ENCODE measurements at regions not wholly inside any gene's neighbourhood (a gene's known extent, or its start where the extent isn't known, plus 50 kb on each side); places are given as distances from the start of the nearest gene placed in this dataset.

DNA sequence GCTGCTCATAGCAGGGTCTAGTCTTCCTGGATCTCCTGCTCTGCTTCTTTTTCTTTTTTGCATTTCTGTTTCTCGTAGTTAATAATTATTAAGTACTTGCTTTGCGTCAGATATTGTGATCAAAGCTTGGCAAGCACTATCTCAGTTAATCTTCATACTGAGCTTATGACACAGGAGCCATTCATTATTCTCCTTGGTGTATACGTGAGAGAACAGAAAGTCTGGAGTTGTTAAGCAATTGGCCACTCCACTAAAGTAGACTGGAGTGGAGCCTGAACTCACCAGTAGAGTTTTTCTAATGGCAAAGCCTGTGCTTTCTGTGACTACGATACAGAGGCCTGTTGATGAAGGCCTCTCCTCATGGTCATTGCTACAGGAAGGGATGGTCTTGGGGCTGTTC is 285.9 kb downstream of the RFC3 start:
- DNase-seq (ENCODE audit: low read depth in 4 of 4, low spot score in 1 of 4), result no peak

- DNase-seq (ENCODE audit: low read depth in 4 of 4, low spot score in 1 of 4), result no peak
Observed at GRCh38 chr13:34104853-34105252, 286.9 kb downstream of the RFC3 start.

DNA sequence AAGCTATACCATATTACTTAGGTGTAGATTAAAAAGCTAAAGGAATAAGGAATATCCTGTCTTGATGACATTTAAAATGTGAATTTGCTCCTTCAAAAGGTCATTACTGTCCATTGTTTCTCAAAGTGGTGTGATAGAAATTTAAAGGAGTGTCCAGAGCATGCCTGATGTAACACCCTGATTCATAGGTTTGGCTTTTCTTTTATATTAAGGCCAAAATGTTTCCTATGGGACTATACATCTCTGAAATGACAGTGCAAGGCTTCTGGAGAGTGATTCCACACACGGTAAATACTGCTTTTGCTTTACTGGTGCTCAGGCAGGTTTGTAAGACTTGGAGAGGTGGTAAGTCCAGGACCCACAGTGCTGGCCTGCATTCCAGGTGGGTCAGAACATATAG is 289.9 kb downstream of the RFC3 start:
- DNase-seq (ENCODE audit: low read depth in 4 of 4, low spot score in 1 of 4), result no peak

DNA sequence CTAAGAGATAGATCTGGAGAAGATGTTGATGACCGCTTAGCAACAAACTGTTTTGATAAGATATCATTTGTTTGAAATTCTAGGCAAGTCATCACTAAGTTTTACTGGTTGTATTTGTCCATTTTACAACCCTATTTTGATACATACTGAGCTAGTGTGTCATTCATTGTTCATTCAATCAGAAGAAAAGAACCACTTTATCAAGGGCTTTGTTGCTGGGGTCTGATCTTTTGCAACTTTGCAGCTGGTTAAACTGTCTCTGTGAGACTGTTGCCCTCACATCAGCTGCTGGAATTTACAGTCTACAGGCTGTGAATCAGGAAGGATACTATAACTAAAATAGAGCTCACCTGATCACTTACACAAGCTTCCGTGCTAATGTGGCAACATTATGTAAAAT is 290.5 kb downstream of the RFC3 start:
- DNase-seq (ENCODE audit: low read depth in 4 of 4, low spot score in 1 of 4), result no peak

DNA sequence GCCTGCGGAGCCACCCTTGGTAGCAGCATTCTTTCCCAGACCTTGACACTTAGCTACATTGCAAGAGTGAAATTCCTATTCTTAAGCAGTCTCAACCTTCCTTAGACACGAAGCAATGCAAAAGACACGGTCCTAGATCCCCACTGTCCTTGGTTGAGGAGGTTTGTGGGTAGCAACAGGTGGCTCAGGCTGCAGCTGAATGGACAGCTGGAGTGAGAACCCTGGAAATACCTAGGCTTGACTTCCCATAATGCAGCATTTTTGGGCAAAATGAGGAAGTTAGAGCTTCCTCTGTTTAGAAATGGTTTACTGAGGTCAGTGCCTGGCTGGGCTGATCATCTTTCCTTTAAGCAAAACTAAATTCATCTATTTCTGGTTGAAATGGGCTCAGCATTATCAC is 296.6 kb downstream of the RFC3 start:
- DNase-seq (ENCODE audit: low read depth in 4 of 4, low spot score in 1 of 4), result no peak

- DNase-seq (ENCODE audit: low read depth in 4 of 4, low spot score in 1 of 4), result no peak
Observed at GRCh38 chr13:34116651-34117050, 298.7 kb downstream of the RFC3 start.

DNA sequence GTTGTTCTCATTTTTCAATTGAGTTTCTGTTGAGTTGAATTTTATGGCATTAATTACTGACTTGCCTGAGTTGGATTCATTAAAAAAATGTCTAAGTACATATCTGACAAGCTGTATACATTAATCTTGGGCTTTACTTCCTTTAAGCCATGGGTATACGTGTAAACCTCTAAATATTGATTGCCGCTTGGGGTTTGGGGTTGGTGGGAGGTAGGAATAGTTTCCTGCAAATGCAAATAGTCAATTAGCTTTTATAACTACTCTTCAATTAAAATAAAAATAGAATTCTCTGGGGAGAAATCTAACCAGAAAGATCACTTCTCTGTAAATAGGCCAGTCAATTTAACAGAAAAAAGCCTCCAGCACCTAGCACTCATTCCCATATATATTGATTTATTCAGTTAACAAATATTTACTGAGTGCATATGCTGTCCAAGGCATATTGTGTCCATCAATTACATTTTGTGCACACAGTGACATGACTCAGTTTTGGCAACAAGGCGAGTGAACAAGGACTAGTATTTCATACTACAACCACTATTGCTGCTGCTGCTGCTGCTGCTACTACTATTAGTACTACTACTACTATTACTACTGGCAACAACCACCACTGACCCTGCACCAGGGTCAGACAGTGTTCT is 306.8 kb downstream of the RFC3 start:
- DNase-seq (ENCODE audit: low read depth in 4 of 4, low spot score in 1 of 4), result no peak

DNA sequence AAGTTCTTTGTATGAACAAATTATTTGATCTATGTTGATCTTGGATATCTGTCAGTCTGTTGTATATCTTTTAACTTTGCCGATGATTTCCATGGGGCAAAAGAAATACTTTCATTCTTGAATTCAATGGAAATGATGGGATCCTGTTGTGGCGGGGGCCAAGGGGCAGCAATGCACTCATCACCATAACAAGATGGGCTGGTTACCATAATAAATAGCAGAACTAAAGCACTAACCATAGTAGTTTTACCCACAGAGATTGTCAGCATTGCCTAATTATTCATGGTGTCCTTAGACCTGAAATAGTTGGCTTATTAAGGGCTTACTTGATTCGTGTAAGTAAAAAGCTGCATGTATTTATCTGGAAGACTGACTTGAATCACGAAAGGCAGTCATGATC is 309.6 kb downstream of the RFC3 start:
- no peak for DNase-seq (ENCODE audit: low read depth in 4 of 4, low spot score in 1 of 4)

GRCh38 chr13:34128661-34129060 is 310.7 kb downstream of the RFC3 start:
- no peak for DNase-seq (ENCODE audit: low read depth in 4 of 4, low spot score in 1 of 4)

DNA sequence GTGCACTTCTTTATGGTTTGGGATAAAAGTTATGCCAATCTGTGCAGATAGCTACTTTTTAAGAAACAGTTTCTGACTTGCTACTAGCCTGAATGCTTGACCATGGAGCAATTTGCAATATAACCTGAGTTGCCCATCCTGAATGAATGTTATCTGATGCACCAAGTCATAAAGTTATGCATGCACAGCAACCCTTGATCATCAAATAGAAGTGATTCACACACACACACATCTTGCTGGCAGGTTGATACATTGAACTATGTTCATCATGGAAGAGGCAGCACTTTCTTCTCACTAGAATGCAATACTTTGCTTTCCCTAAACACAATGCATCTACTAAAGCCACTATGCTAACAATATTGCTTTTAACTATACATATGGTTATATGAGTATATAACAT is 311.5 kb downstream of the RFC3 start:
- no peak for DNase-seq (ENCODE audit: low read depth in 4 of 4, low spot score in 1 of 4)

DNA sequence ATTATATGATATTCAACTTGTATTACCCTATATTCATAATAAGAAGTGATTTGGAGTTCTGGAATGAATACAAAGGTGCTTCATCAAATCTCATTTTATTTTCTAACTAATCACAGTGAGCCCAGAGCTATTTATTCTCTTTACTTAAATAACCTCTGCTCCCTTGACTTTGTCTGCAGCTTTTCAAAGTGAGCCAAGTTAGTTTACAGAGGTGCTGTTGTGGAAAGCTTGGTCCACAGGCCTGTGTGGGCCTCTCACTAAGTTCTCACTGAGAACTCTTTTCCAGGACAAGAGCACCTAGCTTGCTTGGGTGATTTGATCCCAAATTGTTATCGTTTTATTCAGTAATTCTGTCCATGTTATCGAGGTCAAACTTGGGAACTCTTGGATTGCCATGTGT is 319.3 kb downstream of the RFC3 start:
- no peak for DNase-seq (ENCODE audit: low read depth in 4 of 4, low spot score in 1 of 4)

DNA sequence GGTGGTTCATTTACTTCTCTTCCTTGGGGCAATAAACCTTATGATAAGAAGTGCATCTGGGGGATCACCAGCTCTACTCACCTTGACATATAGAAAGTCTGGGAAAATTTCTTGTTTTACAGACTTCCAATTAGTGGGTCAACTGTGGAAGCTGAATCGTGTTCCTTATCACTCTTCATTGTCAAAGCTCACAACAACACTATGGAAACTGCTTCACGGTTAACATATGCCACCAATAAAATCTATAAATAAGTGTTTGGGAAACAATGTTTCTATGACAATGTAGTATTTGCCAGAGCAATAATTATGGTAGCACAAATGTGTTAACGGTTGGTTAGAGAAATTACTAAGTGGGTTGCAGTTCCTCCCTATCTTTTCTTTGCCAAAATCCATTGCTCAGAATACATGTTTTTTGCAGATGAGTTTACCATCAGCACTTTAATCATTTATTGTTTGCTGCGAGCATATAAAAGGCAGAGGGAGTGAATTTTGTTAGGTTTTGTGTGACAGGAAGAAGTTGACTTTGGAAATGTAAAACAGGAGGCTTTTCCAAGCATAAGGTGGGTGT is 321.8 kb downstream of the RFC3 start:
- no peak for DNase-seq (ENCODE audit: low read depth in 4 of 4, low spot score in 1 of 4)

DNA sequence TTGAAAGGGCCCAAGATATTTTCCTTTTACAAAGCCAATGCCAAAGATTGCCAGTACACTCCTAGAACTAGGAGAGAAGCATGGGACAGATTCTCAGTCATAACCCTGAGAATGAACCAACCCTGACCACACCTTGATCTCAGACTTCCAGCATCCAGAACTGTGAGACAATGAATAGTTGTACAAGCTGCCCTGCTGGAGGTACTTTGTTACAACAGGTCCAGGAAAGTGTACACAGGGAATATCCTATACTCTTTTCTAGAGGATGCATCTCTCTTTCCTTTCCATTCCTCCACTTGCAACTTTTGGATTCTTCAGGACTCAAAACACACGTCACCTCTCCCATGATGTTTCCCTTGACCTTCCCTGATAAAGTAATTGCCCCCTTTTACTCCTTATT is 325.7 kb downstream of the RFC3 start:
- DNase-seq (ENCODE audit: low read depth in 4 of 4, low spot score in 1 of 4), result no peak

GRCh38 chr13:34144142-34144541 is 326.2 kb downstream of the RFC3 start:
- DNase-seq (ENCODE audit: low read depth in 4 of 4, low spot score in 1 of 4), result no peak

DNA sequence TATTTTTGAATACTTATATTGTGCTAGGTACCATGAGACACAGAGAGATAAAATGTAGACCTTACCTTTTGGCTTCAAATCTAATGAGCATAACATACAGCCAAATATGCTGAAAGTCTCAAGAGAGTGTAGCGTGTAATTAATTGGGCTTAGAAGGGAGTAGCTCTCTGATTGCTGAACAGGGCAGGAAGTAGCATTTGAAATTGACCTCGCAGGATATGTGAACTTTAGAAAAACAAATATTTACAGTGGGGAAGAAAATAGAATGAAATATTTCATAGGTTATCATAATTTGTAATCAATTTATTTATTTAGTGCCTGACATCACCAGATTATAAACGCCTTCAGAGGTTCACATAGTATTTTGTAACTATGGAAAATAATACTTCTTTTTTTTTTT is 327.1 kb downstream of the RFC3 start:
- no peak for DNase-seq (ENCODE audit: low read depth in 4 of 4, low spot score in 1 of 4)

DNA sequence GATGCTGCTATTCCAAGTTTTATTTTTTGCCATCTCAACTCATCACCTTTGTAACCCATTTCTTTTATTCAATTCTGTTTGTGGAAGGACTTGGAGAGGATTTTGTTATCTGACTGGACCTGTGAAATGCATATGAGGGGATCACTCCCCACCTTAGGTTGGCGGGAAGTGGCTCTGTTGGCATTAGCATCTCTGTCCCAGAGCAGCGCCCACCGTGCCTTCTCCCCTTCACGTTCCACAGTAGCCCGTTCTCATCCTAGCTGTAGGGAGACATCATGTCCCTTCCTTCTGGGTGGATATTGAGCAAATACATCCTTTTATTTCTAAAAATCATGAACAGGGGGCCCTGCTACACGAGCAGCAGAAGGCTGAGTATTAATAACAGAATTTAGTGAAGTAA is 330.4 kb downstream of the RFC3 start:
- no peak for DNase-seq (ENCODE audit: low read depth in 4 of 4, low spot score in 1 of 4)

GRCh38 chr13:34151885-34152284 is 333.9 kb downstream of the RFC3 start:
- DNase-seq (ENCODE audit: low read depth in 4 of 4, low spot score in 1 of 4), result no peak

- no peak for DNase-seq (ENCODE audit: low read depth in 4 of 4, low spot score in 1 of 4)
Observed at GRCh38 chr13:34152409-34152808, 334.5 kb downstream of the RFC3 start.

DNA sequence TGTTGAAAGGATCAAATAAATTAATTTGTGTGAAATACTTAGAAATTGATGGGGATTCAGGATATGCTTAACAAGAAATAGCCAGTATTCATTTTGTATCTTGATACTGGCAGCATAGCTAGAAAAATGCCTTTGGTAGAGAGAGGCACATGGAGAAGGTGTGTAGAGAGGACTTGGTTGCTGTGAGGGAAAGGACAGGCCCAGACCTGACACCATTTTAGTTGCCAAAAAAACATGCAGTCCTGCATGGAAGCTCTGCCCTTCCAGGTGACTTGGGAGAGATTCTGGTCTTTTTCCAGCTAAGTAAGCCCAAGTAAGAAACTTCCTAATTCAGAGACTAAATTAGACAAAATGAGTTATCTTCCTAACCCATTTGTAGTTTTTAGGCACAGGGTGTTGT is 335.0 kb downstream of the RFC3 start:
- no peak for DNase-seq (ENCODE audit: low read depth in 4 of 4, low spot score in 1 of 4)

DNA sequence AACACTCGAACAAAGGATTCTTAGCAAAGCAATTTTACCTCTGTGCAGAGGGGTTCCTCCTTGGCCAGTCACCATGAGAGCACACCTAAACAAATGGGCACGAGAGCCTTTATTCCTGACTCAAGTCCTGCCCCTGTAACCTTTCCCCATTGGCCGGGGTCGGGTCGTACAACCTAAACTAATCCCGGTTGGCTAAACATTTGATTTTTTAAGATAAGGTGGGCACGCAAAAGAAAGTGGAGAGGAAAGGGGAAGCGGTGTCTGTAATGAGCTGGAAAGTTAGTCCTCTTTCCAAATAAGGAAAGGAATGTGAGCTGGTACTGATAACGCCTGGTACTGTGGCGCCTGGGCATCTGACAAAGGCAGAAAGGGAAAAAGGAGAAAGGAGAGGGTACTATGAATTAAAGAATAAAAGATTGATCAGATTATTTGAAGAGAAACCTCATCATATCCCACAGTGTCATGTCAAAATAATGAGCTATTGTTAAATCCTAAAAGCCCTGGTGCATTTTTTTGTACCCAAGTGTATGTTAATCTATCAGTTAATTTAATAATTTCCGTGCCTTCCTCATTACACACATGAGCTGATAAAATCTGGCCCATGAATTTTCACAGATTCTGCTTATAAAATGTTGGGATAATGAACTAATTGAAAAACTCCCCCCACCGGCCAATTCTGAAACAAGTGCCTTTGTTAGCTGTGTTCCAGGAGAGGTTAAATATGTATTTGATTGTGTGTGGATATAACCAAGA is 335.7 kb downstream of the RFC3 start:
- no peak for DNase-seq (ENCODE audit: low read depth in 4 of 4, low spot score in 1 of 4)

DNA sequence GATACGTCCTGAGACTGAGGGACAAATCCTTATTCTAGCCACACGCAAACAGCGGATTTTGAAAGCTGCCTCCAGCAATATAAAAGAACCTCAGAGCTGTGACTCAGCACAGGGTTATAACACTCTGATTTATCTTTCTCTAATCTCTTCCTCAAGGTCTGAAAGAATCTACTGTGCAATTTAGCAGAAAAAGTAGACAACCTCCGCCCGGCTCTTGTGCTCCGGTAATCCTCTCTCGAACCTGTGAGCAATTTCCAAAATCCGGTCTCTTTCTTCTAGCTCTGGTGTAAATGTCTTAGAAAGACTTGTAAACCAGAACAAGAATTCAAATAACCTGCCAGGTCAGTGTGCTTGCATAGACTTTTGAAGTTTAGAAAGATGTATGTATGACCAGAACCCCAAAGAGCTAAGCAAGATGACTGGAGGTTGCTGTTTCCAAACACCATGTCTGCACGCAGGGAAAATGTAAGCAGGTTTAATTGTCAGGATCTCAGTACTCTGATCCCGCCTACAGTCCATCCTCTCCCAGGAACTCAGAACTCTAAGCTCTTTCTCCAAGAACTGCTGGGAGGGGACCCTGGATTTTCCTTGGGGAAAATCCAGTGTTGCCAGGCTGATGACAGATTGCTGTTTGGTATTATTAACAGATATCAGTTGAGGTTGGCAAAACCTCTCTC is 338.1 kb downstream of the RFC3 start:
- DNase-seq (ENCODE audit: low read depth in 4 of 4, low spot score in 1 of 4), result no peak

- DNase-seq (ENCODE audit: low read depth in 4 of 4, low spot score in 1 of 4), result peak in 2 of 4 experiments; percentile 2 to 21
Observed at GRCh38 chr13:34156841-34157365, 339.0 kb downstream of the RFC3 start.

Measured in stimulated activated CD4-positive, alpha-beta T cell treated with anti-CD3 and anti-CD28 coated beads, Interleukin-1b, Interleukin-23, amount 100 ng/mL, for 24 hours (primary cell).